WTC11 (cell line): ENCODE measurements at regions not wholly inside any gene's neighbourhood (a gene's known extent, or its start where the extent isn't known, plus 50 kb on each side); places are given as distances from the start of the nearest gene placed in this dataset.

ENCODE experiments used
- ATAC-seq: fragments of 200-7000 bp; cut with Tn5 transposase; 2 replicates; pipeline ENCODE4 v1.10.0; 2021; ENCODE audit warnings: mild to moderate bottlenecking, moderate library complexity
- CTCF ChIA-PET: fragments of 300-600 bp; sonication (Branson Sonifier 250); formaldehyde crosslinking; loops from one replicate; lab custom pipeline; 2021; ENCODE audit warnings: antibody characterized with exemption; lab: Charles Lee
- POLR2A ChIA-PET: fragments of 350-600 bp; sonication (Branson Sonifier 250); formaldehyde crosslinking; loops from one replicate; lab custom pipeline; 2021; ENCODE audit warnings: antibody characterized with exemption; lab: Charles Lee
- DNase-seq: peaks from one replicate; pipeline ENCODE4 v3.0.0; 2021; ENCODE audit warnings: low spot score
- H3K27ac Mint-ChIP-seq: 2 replicates; pipeline ENCODE4 v1.8.0; 2021; ENCODE audit warnings: mixed read lengths
- H3K27me3 Mint-ChIP-seq: 2 replicates; pipeline ENCODE4 v1.8.0; 2021; ENCODE audit warnings: low read depth, mild to moderate bottlenecking, moderate library complexity, mixed read lengths
- H3K36me3 Mint-ChIP-seq: 2 replicates; pipeline ENCODE4 v1.8.0; 2021; ENCODE audit warnings: mixed read lengths
- H3K4me1 Mint-ChIP-seq: 2 replicates; pipeline ENCODE4 v1.8.0; 2022; ENCODE audit warnings: mixed read lengths
- H3K4me3 Mint-ChIP-seq: 2 replicates; pipeline ENCODE4 v1.8.0; 2021; ENCODE audit warnings: mild to moderate bottlenecking, moderate library complexity, mixed read lengths
- H3K9me3 Mint-ChIP-seq: 2 replicates; pipeline ENCODE4 v1.8.0; 2021; ENCODE audit warnings: mixed read lengths
- CREB1 ChIP-seq: sonication (generic); formaldehyde crosslinking; IDR thresholded peaks from 2 replicates; pipeline ENCODE4 v1.8.0; 2023; ENCODE audit warnings: mild to moderate bottlenecking, missing genetic modification reagents
- FOXK1 ChIP-seq: sonication (generic); formaldehyde crosslinking; IDR thresholded peaks from 2 replicates; pipeline ENCODE4 v1.8.0; 2022; ENCODE audit warnings: mild to moderate bottlenecking, moderate library complexity, missing genetic modification reagents
- FOXP1 ChIP-seq: sonication (generic); formaldehyde crosslinking; IDR thresholded peaks from 2 replicates; pipeline ENCODE4 v1.8.0; 2022; ENCODE audit warnings: missing genetic modification reagents, mild to moderate bottlenecking, moderate library complexity, borderline replicate concordance
- GABPB1 ChIP-seq: sonication (generic); formaldehyde crosslinking; IDR thresholded peaks from 2 replicates; pipeline ENCODE4 v1.8.1; 2023; ENCODE audit warnings: mild to moderate bottlenecking, missing genetic modification reagents
- HMGA2 ChIP-seq: fragments of 250-450 bp; sonication (Bioruptor Pico); IDR thresholded peaks from 2 replicates; pipeline ENCODE4 v1.4.0; 2021; ENCODE audit warnings: mild to moderate bottlenecking, moderate library complexity
- MYBL2 ChIP-seq: sonication (generic); formaldehyde crosslinking; IDR thresholded peaks from 2 replicates; pipeline ENCODE4 v1.8.1; 2023; ENCODE audit warnings: mild to moderate bottlenecking, moderate library complexity, missing genetic modification reagents
- NFATC4 ChIP-seq: fragments of 250-450 bp; sonication (Bioruptor Pico); IDR thresholded peaks from 2 replicates; pipeline ENCODE4 v1.9.0; 2021; ENCODE audit warnings: mild to moderate bottlenecking
- NFE2L1 ChIP-seq: sonication (generic); formaldehyde crosslinking; IDR thresholded peaks from 2 replicates; pipeline ENCODE4 v1.8.1; 2023; ENCODE audit warnings: missing genetic modification reagents
- NR2C2 ChIP-seq: sonication (generic); formaldehyde crosslinking; IDR thresholded peaks from 2 replicates; pipeline ENCODE4 v1.8.0; 2022; ENCODE audit warnings: mild to moderate bottlenecking, missing genetic modification reagents
- PRRX2 ChIP-seq: fragments of 250-450 bp; sonication (Bioruptor Pico); IDR thresholded peaks from 2 replicates; pipeline ENCODE4 v1.8.0; 2021; ENCODE audit warnings: mild to moderate bottlenecking
- RELA ChIP-seq: sonication (generic); formaldehyde crosslinking; IDR thresholded peaks from 2 replicates; pipeline ENCODE4 v1.8.1; 2022; ENCODE audit warnings: missing genetic modification reagents, mild to moderate bottlenecking, borderline replicate concordance
- RORB ChIP-seq: fragments of 250-450 bp; sonication (Bioruptor Pico); IDR thresholded peaks from 2 replicates; pipeline ENCODE4 v1.9.0; 2021; ENCODE audit warnings: mild to moderate bottlenecking
- ZBTB21 ChIP-seq: sonication (generic); formaldehyde crosslinking; IDR thresholded peaks from 2 replicates; pipeline ENCODE4 v1.8.1; 2023; ENCODE audit warnings: mild to moderate bottlenecking, missing genetic modification reagents, borderline replicate concordance
- ZBTB43 ChIP-seq: sonication (generic); formaldehyde crosslinking; IDR thresholded peaks from 2 replicates; pipeline ENCODE4 v1.8.1; 2023; ENCODE audit warnings: mild to moderate bottlenecking, missing genetic modification reagents
- ZNF121 ChIP-seq: sonication (generic); formaldehyde crosslinking; IDR thresholded peaks from 2 replicates; pipeline ENCODE4 v1.8.0; 2023; ENCODE audit warnings: missing genetic modification reagents
- ZNF138 ChIP-seq: sonication (generic); formaldehyde crosslinking; conservative IDR thresholded peaks from 2 replicates; pipeline ENCODE4 v1.8.1; 2022; ENCODE audit warnings: mild to moderate bottlenecking, moderate library complexity, missing genetic modification reagents
- TF ChIP-seq, protein P1 (sequence below): sonication (generic); formaldehyde crosslinking; IDR thresholded peaks from 2 replicates; pipeline ENCODE4 v1.8.0; 2022; ENCODE audit warnings: mild to moderate bottlenecking, missing genetic modification reagents
- TF ChIP-seq, protein P2 (sequence below): sonication (generic); formaldehyde crosslinking; IDR thresholded peaks from 2 replicates; pipeline ENCODE4 v1.8.0; 2023; ENCODE audit warnings: missing genetic modification reagents, mild to moderate bottlenecking, borderline replicate concordance

DNA sequence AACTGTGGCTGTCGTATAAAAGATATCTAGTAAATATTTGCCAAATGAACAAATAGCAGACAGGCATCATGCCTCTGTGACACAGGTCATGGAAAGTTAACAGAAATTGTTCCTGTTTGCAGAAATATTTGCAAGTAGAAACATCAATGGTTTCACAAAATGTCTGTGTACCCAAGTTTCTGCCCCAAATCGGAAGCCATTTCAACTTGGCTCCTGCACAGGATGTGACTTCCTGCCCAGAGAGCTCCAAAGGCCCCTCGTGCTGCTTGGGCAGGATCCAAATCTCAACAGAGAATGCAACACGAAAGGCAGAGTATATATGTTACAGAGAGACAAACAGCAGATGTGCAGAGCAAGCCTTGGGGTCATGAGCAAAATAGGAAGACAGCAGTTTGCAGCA, 95.5 kb upstream of the SERP2 start:
- ATAC-seq: no peak
- Mint-ChIP-seq H3K4me3 (no peak overlapping the region), H3K27me3 (no peaks in the 10 kb centered on the region), H3K9me3 (no peaks in the 10 kb centered on the region), H3K4me1 (peaks cover 12% of the 10 kb centered on the region), H3K36me3 (no peaks in the 10 kb centered on the region), H3K27ac (no peak overlapping the region)
- no peak for DNase-seq
- TF ChIP-seq ZBTB21 (CRISPR knock-in tag) (no peak), RELA (no peak), ZNF121 (CRISPR knock-in tag) (no peak), GABPB1 (no peak), FOXP1 (CRISPR knock-in tag) (no peak), ZBTB43 (CRISPR knock-in tag) (no peak), HMGA2 (CRISPR knock-in tag) (no peak), RORB (CRISPR knock-in tag) (no peak), CREB1 (CRISPR knock-in tag) (no peak), NFATC4 (CRISPR knock-in tag) (no peak), FOXK1 (CRISPR knock-in tag) (no peak), PRRX2 (CRISPR knock-in tag) (no peak), NR2C2 (no peak)
- TF ChIP-seq, protein P1, sequence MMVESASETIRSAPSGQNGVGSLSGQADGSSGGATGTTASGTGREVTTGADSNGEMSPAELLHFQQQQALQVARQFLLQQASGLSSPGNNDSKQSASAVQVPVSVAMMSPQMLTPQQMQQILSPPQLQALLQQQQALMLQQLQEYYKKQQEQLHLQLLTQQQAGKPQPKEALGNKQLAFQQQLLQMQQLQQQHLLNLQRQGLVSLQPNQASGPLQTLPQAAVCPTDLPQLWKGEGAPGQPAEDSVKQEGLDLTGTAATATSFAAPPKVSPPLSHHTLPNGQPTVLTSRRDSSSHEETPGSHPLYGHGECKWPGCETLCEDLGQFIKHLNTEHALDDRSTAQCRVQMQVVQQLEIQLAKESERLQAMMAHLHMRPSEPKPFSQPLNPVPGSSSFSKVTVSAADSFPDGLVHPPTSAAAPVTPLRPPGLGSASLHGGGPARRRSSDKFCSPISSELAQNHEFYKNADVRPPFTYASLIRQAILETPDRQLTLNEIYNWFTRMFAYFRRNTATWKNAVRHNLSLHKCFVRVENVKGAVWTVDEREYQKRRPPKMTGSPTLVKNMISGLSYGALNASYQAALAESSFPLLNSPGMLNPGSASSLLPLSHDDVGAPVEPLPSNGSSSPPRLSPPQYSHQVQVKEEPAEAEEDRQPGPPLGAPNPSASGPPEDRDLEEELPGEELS (CRISPR knock-in tag): no peak
- TF ChIP-seq, protein P2, sequence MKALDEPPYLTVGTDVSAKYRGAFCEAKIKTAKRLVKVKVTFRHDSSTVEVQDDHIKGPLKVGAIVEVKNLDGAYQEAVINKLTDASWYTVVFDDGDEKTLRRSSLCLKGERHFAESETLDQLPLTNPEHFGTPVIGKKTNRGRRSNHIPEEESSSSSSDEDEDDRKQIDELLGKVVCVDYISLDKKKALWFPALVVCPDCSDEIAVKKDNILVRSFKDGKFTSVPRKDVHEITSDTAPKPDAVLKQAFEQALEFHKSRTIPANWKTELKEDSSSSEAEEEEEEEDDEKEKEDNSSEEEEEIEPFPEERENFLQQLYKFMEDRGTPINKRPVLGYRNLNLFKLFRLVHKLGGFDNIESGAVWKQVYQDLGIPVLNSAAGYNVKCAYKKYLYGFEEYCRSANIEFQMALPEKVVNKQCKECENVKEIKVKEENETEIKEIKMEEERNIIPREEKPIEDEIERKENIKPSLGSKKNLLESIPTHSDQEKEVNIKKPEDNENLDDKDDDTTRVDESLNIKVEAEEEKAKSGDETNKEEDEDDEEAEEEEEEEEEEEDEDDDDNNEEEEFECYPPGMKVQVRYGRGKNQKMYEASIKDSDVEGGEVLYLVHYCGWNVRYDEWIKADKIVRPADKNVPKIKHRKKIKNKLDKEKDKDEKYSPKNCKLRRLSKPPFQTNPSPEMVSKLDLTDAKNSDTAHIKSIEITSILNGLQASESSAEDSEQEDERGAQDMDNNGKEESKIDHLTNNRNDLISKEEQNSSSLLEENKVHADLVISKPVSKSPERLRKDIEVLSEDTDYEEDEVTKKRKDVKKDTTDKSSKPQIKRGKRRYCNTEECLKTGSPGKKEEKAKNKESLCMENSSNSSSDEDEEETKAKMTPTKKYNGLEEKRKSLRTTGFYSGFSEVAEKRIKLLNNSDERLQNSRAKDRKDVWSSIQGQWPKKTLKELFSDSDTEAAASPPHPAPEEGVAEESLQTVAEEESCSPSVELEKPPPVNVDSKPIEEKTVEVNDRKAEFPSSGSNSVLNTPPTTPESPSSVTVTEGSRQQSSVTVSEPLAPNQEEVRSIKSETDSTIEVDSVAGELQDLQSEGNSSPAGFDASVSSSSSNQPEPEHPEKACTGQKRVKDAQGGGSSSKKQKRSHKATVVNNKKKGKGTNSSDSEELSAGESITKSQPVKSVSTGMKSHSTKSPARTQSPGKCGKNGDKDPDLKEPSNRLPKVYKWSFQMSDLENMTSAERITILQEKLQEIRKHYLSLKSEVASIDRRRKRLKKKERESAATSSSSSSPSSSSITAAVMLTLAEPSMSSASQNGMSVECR (CRISPR knock-in tag): no peak
- ChIA-PET POLR2A (no interaction called here), CTCF (no interaction called here)

DNA sequence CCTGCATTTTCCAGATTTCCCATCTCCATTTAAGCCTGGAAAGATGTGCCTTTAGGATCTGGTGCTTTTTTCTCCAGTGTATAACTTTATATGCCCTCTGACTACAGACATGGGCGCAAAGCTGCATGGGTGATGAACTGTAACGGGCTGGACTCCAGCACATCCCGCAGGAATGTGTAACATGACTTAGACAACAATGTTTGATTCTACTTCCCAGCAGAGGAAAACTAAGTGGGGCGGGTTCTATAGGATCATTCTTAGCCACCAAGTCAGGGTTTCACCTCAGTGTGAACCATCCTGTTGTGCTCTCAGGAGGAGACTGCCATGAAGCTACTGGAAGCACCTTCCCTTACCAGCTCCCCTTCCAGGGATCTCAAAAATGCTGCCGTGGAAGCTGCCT, 93.2 kb upstream of the SERP2 start:
- ATAC-seq (no peak), DNase-seq (no peak)
- no peak overlapping the region for H3K4me3 Mint-ChIP-seq
- H3K36me3 Mint-ChIP-seq: no peaks in the 10 kb centered on the region
- H3K27me3 Mint-ChIP-seq: no peaks in the 10 kb centered on the region
- H3K4me1 Mint-ChIP-seq: peaks cover 20% of the 10 kb centered on the region
- POLR2A ChIA-PET: interaction anchor here (0.5 kb wide), 1 partner anchor 115 kb away, joined by 5 read pairs; no protein-coding TSS in a partner anchor
- no peak overlapping the region for H3K27ac Mint-ChIP-seq
- H3K9me3 Mint-ChIP-seq: peaks cover 5% of the 10 kb centered on the region; the same call in 1 of the 2 replicates
- no peak for TF ChIP-seq ZNF138 (CRISPR knock-in tag)
- TF ChIP-seq MYBL2 (CRISPR knock-in tag): no peak
- TF ChIP-seq CREB1 (CRISPR knock-in tag): no peak
- TF ChIP-seq NFE2L1: no peak
- CTCF ChIA-PET: no interaction called here
